HG02759 (cell line): ENCODE measurements at regions not wholly inside any gene's neighbourhood (a gene's known extent, or its start where the extent isn't known, plus 50 kb on each side); places are given as distances from the start of the nearest gene placed in this dataset.
"Not testable (repeated sequence)": the region's sequence is repeated elsewhere in the genome, so short reads cannot be mapped to it uniquely, and the experiment has no call there.

Experiments
- ATAC-seq: cut with Tn5 transposase; IDR thresholded peaks from one replicate; pipeline ENCODE4 v1.9.1; 2021; ENCODE audit warnings: mild to moderate bottlenecking, moderate library complexity; ENCODE audit not compliant: unreplicated experiment

GRCh38 chr15:66993874-66994696 lies 71.3 kb upstream of the SMAD3 start:
- no peak for ATAC-seq

GRCh38 chr15:66994927-66995656 lies 70.3 kb upstream of the SMAD3 start:
- no peak for ATAC-seq

- no peak for ATAC-seq
These were observed 69.3 kb upstream of the SMAD3 start for GRCh38 chr15:66996094-66996493.

GRCh38 chr15:66997212-66997611 lies 68.2 kb upstream of the SMAD3 start:
- ATAC-seq: no peak

DNA sequence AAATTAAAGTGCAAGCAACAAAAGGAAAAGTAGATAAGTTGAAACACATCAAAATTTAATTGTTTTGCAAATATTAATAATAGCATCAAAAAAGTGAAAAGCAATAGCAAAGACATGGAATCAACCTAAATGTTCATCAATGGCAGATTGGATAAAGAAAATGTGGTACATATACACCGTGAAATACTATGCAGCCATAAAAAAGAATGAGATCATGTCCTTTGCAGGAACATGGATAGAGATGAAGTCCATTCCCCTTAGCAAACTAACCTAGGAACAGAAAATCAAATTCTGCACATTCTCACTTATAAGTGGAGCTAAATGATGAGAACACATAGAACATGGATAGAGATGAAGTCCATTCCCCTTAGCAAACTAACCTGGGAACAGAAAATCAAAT lies 67.2 kb upstream of the SMAD3 start:
- not testable (repeated sequence) for ATAC-seq

DNA sequence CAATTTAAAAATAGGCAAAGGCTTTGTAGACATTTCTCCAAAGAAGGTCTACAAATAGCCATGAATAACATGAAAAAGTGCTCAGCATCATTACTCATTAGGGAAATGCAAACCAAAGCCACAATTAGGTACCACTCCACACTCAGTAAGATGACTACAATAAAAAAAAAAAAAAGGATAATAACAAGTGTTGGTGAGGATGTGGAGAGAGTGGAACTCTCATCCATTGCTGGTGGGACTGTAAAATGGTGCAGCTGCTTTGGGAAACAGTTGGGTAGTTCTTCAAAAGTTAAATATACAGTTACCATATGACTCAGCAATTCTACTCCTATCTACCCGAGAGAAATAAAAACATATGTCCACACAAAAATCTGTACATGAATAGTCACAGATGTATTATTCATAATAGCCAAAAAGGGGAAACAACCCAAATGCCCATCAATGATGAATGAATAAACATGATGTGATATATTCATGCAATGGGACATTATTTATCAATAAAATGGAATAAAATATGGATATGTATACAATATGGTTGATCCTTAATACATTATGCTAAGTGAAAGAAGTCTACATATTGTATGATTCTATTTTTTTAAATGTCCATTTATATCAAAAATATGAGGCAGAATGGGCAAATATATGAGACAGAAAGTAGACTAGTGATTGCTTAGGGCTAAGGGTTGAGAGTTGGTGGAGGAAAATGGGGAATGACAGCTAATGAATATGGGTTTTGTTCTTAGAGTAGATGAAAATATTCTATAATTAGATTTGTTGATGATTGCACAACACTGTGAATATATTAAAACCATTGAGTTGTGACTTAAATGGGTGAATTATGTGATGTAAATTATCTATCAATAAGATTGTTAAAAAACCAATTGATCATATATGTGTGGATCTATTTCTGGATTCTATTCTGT lies 66.1 kb upstream of the SMAD3 start:
- ATAC-seq: no peak

GRCh38 chr15:67000896-67001295 lies 64.5 kb upstream of the SMAD3 start:
- no peak for ATAC-seq

- no peak for ATAC-seq
These were observed 63.0 kb upstream of the SMAD3 start for GRCh38 chr15:67002368-67002767.

DNA sequence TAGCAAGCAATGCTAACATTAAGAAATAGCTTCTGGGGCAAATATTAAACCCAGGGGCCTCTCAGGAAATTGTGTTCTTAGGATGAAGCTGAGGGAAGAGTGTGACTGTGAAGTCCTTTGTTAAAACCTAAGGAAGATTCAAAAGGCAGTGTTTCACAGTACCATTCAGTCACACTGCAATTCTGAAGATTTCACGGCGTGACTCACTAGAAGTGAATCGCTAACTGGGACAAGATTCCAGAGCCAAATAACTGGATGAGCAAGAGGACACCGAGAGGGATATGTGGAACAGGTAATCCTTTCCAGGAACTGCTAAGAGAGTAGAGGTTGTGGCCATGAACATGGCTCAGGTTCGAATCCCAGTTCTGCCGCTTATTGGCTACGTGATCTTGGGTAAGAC lies 61.8 kb upstream of the SMAD3 start:
- no peak for ATAC-seq

GRCh38 chr15:67004142-67004541 lies 61.3 kb upstream of the SMAD3 start:
- ATAC-seq: no peak

GRCh38 chr15:67005294-67005996 lies 60.0 kb upstream of the SMAD3 start:
- ATAC-seq: no peak

DNA sequence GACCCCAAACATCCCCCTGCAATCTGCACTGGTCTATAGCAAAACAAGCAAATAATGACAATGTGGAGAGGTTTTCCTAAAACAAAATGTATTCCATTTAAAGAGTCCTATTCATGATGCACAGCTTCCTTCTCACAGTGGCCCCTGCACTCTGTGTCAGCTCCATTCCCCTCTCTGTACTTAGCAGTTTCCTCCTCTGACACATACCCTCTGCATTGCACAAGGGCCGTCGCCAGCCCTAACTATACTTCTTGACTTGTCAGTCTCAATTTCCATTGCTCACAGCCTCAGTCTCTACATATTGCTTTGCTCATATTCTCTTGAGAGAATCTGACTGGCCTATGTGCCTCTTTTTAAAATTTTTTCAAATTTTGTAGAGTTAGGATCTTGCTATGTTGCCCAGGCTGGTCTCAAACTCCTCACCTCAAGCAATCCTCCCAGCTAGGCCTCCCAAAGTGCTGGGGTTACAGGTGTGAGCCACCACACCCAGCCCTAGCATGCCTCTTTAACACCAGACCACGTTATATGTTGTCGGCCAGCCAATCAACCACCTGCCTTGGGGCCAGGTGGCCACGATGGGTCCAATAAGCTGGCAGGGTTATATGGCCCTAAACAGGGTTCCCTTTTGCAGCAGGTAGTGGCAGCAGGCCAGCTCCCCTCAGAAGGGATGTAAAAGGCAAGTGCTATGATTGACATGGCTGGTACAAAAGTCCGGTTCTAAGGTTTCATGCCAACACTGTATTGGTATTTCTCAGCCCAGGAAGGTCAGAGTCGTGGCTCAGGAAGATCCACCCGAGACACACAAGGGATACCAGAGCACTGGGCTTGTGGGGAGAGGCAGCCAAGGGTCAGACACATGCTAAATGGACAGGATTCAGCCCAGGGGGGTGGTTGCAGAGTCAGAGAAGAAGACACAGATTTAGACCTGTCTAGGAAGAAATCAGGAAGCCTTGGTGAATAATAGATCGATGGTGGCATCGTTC lies 59.0 kb upstream of the SMAD3 start:
- ATAC-seq: no peak

DNA sequence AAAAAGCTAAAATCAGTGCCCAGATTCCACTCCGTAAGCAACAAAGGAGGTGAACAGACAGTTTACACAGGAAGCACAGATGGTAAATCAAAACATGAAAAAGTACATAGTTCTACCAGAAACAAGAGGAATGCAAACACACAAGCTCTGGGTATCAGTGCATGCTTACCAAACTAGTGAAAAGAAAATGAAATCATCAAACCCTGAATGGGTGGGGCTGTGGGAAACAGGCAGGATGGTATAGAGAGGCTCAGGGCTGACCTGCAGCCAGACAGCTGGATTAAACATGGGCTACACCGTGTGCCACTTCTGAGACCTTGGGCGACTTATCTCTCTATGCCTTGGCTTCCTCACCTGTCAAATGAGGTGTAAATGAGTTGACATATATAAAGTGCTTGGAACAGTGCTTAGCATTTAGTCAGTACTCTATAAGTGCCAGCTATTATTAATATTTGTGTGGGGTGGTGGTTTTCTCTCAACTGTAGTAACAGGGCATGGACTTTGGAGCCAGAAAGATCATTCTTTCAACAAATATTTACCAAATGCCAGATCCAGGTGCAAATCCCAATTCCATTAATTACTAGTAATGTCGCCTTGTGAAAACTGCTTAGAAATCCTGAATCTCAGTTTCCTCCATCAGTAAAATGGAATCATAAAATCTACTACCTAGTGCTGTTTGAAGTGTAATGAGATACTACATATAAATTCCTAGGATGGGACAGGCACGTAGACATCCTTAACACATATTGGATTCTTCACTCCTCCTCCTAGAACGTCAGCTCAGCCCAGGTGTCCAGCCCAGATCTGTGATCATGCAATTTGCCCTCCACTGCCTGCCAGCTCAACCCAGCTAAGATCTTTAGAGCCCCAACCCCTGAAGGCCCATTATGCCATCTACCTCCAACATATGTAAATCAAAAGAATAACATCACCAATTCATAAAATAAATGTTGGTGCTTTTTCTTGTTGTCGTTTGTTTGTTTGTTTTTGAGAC lies 55.5 kb upstream of the SMAD3 start:
- no peak for ATAC-seq

- ATAC-seq: no peak
These were observed 54.3 kb upstream of the SMAD3 start for GRCh38 chr15:67010898-67011616.

GRCh38 chr15:67011617-67012005 lies 53.8 kb upstream of the SMAD3 start:
- no peak for ATAC-seq

DNA sequence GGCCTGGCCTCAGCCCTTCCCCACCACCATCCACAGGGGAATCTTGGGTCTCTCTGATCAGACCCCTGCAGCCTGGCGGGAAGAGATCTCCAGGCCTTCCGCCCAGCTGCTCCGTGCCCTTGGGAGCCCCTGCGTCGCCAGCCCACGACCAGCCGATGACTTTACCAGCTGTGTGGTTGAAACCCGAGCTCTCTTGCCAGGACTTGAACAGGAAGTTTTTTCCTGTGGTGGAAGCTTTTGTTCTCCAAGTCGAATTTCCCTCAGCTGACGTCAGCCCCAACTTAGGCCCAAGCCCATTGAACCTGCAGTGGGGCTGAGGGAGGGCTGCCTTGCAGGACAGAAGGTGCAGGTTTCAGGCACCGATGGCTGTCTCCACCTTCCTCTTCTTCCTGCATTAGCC lies 51.7 kb upstream of the SMAD3 start:
- ATAC-seq: no peak
